Astrocyte (in vitro differentiated cells and primary cell): ENCODE measurements at regions not wholly inside any gene's neighbourhood (a gene's known extent, or its start where the extent isn't known, plus 50 kb on each side); places are given as distances from the start of the nearest gene placed in this dataset.

ENCODE experiments used
- EZH2 ChIP-seq: IDR thresholded peaks from 2 replicates; pipeline ENCODE4 v1.6.1; 2012; ENCODE audit warnings: mild to moderate bottlenecking, low read length, inconsistent platforms; ENCODE audit not compliant: insufficient read depth
- TF ChIP-seq, protein P1 (sequence below): IDR thresholded peaks from 2 replicates; pipeline ENCODE4 v1.5.1; 2011; ENCODE audit warnings: low read depth, mild to moderate bottlenecking, inconsistent platforms, low read length, moderate library complexity; ENCODE audit not compliant: insufficient read depth

GRCh38 chr5:9885164-9885563, 255.0 kb upstream of the TAS2R1 start:
- TF ChIP-seq, protein P1, sequence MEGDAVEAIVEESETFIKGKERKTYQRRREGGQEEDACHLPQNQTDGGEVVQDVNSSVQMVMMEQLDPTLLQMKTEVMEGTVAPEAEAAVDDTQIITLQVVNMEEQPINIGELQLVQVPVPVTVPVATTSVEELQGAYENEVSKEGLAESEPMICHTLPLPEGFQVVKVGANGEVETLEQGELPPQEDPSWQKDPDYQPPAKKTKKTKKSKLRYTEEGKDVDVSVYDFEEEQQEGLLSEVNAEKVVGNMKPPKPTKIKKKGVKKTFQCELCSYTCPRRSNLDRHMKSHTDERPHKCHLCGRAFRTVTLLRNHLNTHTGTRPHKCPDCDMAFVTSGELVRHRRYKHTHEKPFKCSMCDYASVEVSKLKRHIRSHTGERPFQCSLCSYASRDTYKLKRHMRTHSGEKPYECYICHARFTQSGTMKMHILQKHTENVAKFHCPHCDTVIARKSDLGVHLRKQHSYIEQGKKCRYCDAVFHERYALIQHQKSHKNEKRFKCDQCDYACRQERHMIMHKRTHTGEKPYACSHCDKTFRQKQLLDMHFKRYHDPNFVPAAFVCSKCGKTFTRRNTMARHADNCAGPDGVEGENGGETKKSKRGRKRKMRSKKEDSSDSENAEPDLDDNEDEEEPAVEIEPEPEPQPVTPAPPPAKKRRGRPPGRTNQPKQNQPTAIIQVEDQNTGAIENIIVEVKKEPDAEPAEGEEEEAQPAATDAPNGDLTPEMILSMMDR: no peak
- no peak for TF ChIP-seq EZH2
